Heart left ventricle (tissue), 16 donors: ENCODE measurements at regions not wholly inside any gene's neighbourhood (a gene's known extent, or its start where the extent isn't known, plus 50 kb on each side); places are given as distances from the start of the nearest gene placed in this dataset.

Experiments used
- ATAC-seq, 4 donors: fragments of 200-7000 bp; cut with Tn5 transposase; one replicate each; pipeline ENCODE4 v1.9.1; 2020 to 2022; ENCODE audit warnings: moderate library complexity in 4 of 4, mild to moderate bottlenecking in 3 of 4, moderate number of reproducible peaks in 1 of 4
- DNase-seq, 5 donors: peaks; one replicate each; pipeline ENCODE4 v3.0.0-alpha.2; 2020
- H3K27ac ChIP-seq, 12 donors: fragments of 200-600 bp; sonication (generic) in 4 of 12; one replicate each; pipeline versions ENCODE4 v1.5.0 to v1.8.0; 2016 to 2022; ENCODE audit warnings: mild to moderate bottlenecking in 2 of 12
- H3K27me3 ChIP-seq, 9 donors: fragments of 200-600 bp; sonication (generic) in 2 of 9; one replicate each; pipeline versions ENCODE4 v1.5.1 to v1.8.0; 2016 to 2022; ENCODE audit warnings: mild to moderate bottlenecking in 3 of 9
- H3K36me3 ChIP-seq, 9 donors: fragments of 200-600 bp; sonication (generic) in 2 of 9; one replicate each; pipeline versions ENCODE4 v1.5.0 to v1.8.0; 2018 to 2022; ENCODE audit warnings: mild to moderate bottlenecking in 2 of 9
- H3K4me1 ChIP-seq, 12 donors: fragments of 200-600 bp; sonication (generic) in 4 of 12; one replicate each; pipeline versions ENCODE4 v1.5.0 to v1.8.0; 2016 to 2022; ENCODE audit warnings: mild to moderate bottlenecking in 3 of 12
- H3K4me3 ChIP-seq, 12 donors: fragments of 200-600 bp; sonication (generic) in 4 of 12; one replicate each; pipeline versions ENCODE4 v1.5.0 to v1.8.0; 2017 to 2022; ENCODE audit warnings: mild to moderate bottlenecking in 9 of 12, moderate library complexity in 4 of 12
- H3K9me3 ChIP-seq, 12 donors: fragments of 200-600 bp; sonication (generic) in 4 of 12; one replicate each; pipeline versions ENCODE4 v1.5.0 to v1.8.0; 2016 to 2022; ENCODE audit warnings: mild to moderate bottlenecking in 1 of 12
- POLR2A ChIP-seq, 2 donors: fragments of 450-650 bp; IDR thresholded peaks; one replicate each; pipeline ENCODE4 v1.6.1; 2017; ENCODE audit warnings: antibody characterized with exemption in 2 of 2, mild to moderate bottlenecking in 2 of 2, moderate library complexity in 2 of 2
- WGBS, 4 donors: extraction: QIAGEN DNeasy Blood & Tissue Kit in 2 of 4; methylation state at CpG; one replicate each; pipeline versions ENCODE4 v1.1.5 to v1.1.7; 2013 to 2018; 5-methylcytosine and 5-hydroxymethylcytosine counted together
- intact Hi-C, 10 donors: fragments of 100-400 bp; cut with DNase I; formaldehyde crosslinking; loops; one replicate each; pipeline versions ENCODE4 v1.11.1 to v1.14.2; 2022
- TF ChIP-seq, protein P1 (sequence below), 12 donors: fragments of 200-600 bp; sonication (generic) in 4 of 12; IDR thresholded peaks; one replicate each; pipeline versions ENCODE4 v1.5.0 to v1.8.0; 2018 to 2022; ENCODE audit warnings: antibody characterized with exemption in 12 of 12, mild to moderate bottlenecking in 5 of 12
- donor health status: ischemic (EF 13 %, LVEDD 7.1; RV severe dilation, severe dysfunction).
- donor health status: healthy with polysubstance abuse.
- donor health status: DM: no; HTN: yes; CAD: no.
- donor health status: DM: no; HTN: no; CAD: no.
- donor health status: ischemic (EF 25% LVEDD 6.9; RV normal size, moderate dysfunction).
- donor health status: ischemic (EF 25% LVEDD 5.7; RV mildly dilated, moderate dysfunction).
- donor health status: healthy.
- donor health status: DM: yes; HTN: yes; CAD: no.
- donor health status: ischemic (EF 35%, LVEDD 5.7; RV mildly dilated, moderate dysfunction).
- donor health status: nonischemic (EF 11% LVEDD 7.7; RV severe dilation, severe dysfunction).
- donor health status: DM: yes; HTN: yes; CAD: no.
- donor health status: PGD.
- donor health status: ischemic (EF 29% LVEDD 5.4; RV normal size, mild dysfunction).
- donor health status: nonischemic (EF 23%, LVEDD 6.1; RV moderate dilation, normal function).

GRCh38 chr7:51980313-51980712 lies 663.7 kb upstream of the COBL start:
- H3K4me3 ChIP-seq, result no peak overlapping the region
- no peaks in the 10 kb centered on the region for H3K9me3 ChIP-seq
- H3K36me3 ChIP-seq, result no peaks in the 10 kb centered on the region
- intact Hi-C loops, result no loop called here
- WGBS, 4 donors, result 70 to 82% (median 79%) methylated on average over 2 of the region's 2 CpGs
- no peaks in the 10 kb centered on the region for H3K27me3 ChIP-seq
- no peak for DNase-seq
- no peak for ATAC-seq
- H3K27ac ChIP-seq, result no peak overlapping the region
- H3K4me1 ChIP-seq, result no peaks in the 10 kb centered on the region
- no peak for TF ChIP-seq POLR2A (IDR thresholded peaks at IDR 0.05)
- TF ChIP-seq, protein P1, sequence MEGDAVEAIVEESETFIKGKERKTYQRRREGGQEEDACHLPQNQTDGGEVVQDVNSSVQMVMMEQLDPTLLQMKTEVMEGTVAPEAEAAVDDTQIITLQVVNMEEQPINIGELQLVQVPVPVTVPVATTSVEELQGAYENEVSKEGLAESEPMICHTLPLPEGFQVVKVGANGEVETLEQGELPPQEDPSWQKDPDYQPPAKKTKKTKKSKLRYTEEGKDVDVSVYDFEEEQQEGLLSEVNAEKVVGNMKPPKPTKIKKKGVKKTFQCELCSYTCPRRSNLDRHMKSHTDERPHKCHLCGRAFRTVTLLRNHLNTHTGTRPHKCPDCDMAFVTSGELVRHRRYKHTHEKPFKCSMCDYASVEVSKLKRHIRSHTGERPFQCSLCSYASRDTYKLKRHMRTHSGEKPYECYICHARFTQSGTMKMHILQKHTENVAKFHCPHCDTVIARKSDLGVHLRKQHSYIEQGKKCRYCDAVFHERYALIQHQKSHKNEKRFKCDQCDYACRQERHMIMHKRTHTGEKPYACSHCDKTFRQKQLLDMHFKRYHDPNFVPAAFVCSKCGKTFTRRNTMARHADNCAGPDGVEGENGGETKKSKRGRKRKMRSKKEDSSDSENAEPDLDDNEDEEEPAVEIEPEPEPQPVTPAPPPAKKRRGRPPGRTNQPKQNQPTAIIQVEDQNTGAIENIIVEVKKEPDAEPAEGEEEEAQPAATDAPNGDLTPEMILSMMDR (IDR thresholded peaks at IDR 0.05), result no peak

- Histone ChIP-seq H3K27me3 (no peaks in the 10 kb centered on the region), H3K27ac (no peak overlapping the region), H3K4me1 (no peaks in the 10 kb centered on the region), H3K4me3 (no peak overlapping the region), H3K9me3 (no peaks in the 10 kb centered on the region), H3K36me3 (no peaks in the 10 kb centered on the region)
- TF ChIP-seq, protein P1 (IDR thresholded peaks at IDR 0.05), result no peak
- TF ChIP-seq POLR2A (IDR thresholded peaks at IDR 0.05), result no peak
- ATAC-seq (no peak), DNase-seq (no peak)
- intact Hi-C loops, result no loop called here
Observed at GRCh38 chr7:51977913-51978312, 661.3 kb upstream of the COBL start.

GRCh38 chr7:51973939-51974338 lies 657.3 kb upstream of the COBL start:
- intact Hi-C loops, result no loop called here
- TF ChIP-seq, protein P1 (IDR thresholded peaks at IDR 0.05), result no peak
- TF ChIP-seq POLR2A (IDR thresholded peaks at IDR 0.05), result no peak
- WGBS, 4 donors, result 17 to 36% (median 26%) methylated on average over 3 of the region's 3 CpGs
- Histone ChIP-seq H3K4me3 (no peak overlapping the region), H3K27ac (no peak overlapping the region), H3K27me3 (no peaks in the 10 kb centered on the region), H3K4me1 (no peaks in the 10 kb centered on the region), H3K36me3 (no peaks in the 10 kb centered on the region), H3K9me3 (no peaks in the 10 kb centered on the region)
- no peak for ATAC-seq
- no peak for DNase-seq

DNA sequence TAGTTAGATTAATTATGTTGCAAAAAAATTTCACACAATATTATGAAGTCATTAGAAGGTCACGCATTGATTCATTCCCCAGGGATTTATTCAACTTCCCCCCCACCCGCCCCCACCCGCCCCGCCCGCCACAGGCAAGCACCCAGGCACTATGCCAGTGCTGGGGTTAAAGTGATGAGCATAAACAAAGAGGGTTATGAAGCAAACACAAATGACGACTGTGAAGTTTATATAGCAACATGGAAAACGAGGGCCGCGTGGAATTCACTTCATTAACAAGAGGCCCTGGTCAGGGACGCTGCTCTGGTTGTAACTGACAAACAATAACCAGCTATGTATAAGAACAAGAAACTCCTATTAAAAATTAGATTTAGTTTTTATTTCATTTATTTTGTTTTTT lies 656.5 kb upstream of the COBL start:
- no peak for TF ChIP-seq POLR2A (IDR thresholded peaks at IDR 0.05)
- TF ChIP-seq, protein P1 (IDR thresholded peaks at IDR 0.05), result no peak
- intact Hi-C loops, result no loop called here
- Histone ChIP-seq H3K9me3 (no peaks in the 10 kb centered on the region), H3K27me3 (no peaks in the 10 kb centered on the region), H3K4me1 (no peaks in the 10 kb centered on the region), H3K4me3 (no peak overlapping the region), H3K36me3 (no peaks in the 10 kb centered on the region), H3K27ac (no peak overlapping the region)
- DNase-seq (no peak), ATAC-seq (no peak)
- WGBS, 4 donors, result 83 to 86% (median 84%) methylated on average over 10 of the region's 10 CpGs
